ENCODE measurements at regions not wholly inside any gene's neighbourhood (a gene's known extent, or its start where the extent isn't known, plus 50 kb on each side); places are given as distances from the start of the nearest gene placed in this dataset.
"Not testable (repeated sequence)": the region's sequence is repeated elsewhere in the genome, so short reads cannot be mapped to it uniquely, and the experiment has no call there.

DNA sequence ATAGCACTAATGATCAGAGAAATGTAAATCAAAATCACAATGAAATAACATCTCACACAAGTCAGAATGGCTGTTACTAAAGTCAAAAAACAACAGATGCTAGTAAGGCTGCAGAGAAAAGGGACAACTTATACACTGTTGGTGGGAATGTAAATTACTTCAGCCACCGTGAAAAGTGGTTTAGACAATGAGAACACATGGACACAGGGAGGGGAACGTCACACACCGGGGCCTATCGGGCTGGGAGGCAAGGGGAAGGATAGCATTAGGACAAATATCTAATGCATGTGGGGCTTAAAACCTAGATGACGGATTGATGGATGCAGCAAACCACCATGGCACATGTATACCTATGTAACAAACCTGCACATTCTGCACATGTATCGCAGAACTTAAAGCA lies 602.0 kb downstream of the SATB2 start:
- ATAC-seq; H3K4me3 ChIP-seq; FAIRE-seq; H3K4me2 ChIP-seq (ENCODE audit: insufficient read depth, low read length); DNase-seq (ENCODE audit: extremely low read depth in 1 of 4, low spot score in 3 of 4); BruUV-seq (replicated peaks); H3K36me3 ChIP-seq (ENCODE audit: control insufficient read depth, insufficient read depth, low read length); H3K27me3 ChIP-seq (ENCODE audit: control insufficient read depth in 2 of 2, insufficient read depth in 2 of 2, low read length in 2 of 2); H3K9me1 ChIP-seq (ENCODE audit: control insufficient read depth, insufficient read depth, low read length); CTCF ChIA-PET (ENCODE audit: low intra/inter-chr PET ratio); intact Hi-C loops (cut with micrococcal nuclease); in situ Hi-C loops (cut with MboI); H3K79me2 ChIP-seq (ENCODE audit: control insufficient read depth, insufficient read depth, low read length); H3K4me1 ChIP-seq (replicated peaks in 1 of 2; ENCODE audit: control insufficient read depth in 2 of 2, insufficient read depth in 2 of 2, low read length in 2 of 2); H2AFZ ChIP-seq (ENCODE audit: low read depth, low read length); H3K27ac ChIP-seq (ENCODE audit: extremely low read depth, low read depth, low read length); H3K9me3 ChIP-seq (replicated peaks; ENCODE audit: control insufficient read depth, insufficient read depth, low read depth, low read length); H4K20me1 ChIP-seq (replicated peaks; ENCODE audit: control insufficient read depth, insufficient read depth, low read length); H3K9ac ChIP-seq (ENCODE audit: insufficient read depth in 1 of 2, low read depth in 2 of 2, low read length in 2 of 2); POLR2A ChIA-PET: not testable (repeated sequence)
- 1% methylated on average over 6 of the region's 6 CpGs for WGBS (ENCODE audit: insufficient coverage, low coverage, missing lambda C conversion rate)

- H3K27me3 ChIP-seq (ENCODE audit: control insufficient read depth in 2 of 2, insufficient read depth in 2 of 2, low read length in 2 of 2), result no peaks in the 10 kb centered on the region
- intact Hi-C loops (cut with micrococcal nuclease), result no loop called here
- BruUV-seq (replicated peaks), result no TSS peak
- no peak for FAIRE-seq
- H3K4me2 ChIP-seq (ENCODE audit: insufficient read depth, low read length), result no peak overlapping the region
- DNase-seq (ENCODE audit: extremely low read depth in 1 of 4, low spot score in 3 of 4), result no peak
- no peaks in the 10 kb centered on the region for H3K9me3 ChIP-seq (replicated peaks; ENCODE audit: control insufficient read depth, insufficient read depth, low read depth, low read length)
- H2AFZ ChIP-seq (ENCODE audit: low read depth, low read length), result no peak overlapping the region
- H4K20me1 ChIP-seq (replicated peaks; ENCODE audit: control insufficient read depth, insufficient read depth, low read length), result no peaks in the 10 kb centered on the region
- TF ChIP-seq, protein P1, sequence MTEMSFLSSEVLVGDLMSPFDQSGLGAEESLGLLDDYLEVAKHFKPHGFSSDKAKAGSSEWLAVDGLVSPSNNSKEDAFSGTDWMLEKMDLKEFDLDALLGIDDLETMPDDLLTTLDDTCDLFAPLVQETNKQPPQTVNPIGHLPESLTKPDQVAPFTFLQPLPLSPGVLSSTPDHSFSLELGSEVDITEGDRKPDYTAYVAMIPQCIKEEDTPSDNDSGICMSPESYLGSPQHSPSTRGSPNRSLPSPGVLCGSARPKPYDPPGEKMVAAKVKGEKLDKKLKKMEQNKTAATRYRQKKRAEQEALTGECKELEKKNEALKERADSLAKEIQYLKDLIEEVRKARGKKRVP (CRISPR knock-in tag; IDR thresholded peaks at IDR 0.05), result no peak
- TF ChIP-seq ATF3 (IDR thresholded peaks at IDR 0.05) (peak; percentile 28; the same call in 1 of the 2 replicates), ATF3 (CRISPR knock-in tag; conservative IDR thresholded peaks at IDR 0.05) (no peak), POLR2A (conservative IDR thresholded peaks at IDR 0.05) (no peak)
- H3K4me1 ChIP-seq (replicated peaks in 1 of 2; ENCODE audit: control insufficient read depth in 2 of 2, insufficient read depth in 2 of 2, low read length in 2 of 2), result no peaks in the 10 kb centered on the region
- WGBS (ENCODE audit: insufficient coverage, low coverage, missing lambda C conversion rate), result 0% methylated on average over 2 of the region's 2 CpGs
- no peaks in the 10 kb centered on the region for H3K9me1 ChIP-seq (ENCODE audit: control insufficient read depth, insufficient read depth, low read length)
- no peak overlapping the region for H3K4me3 ChIP-seq
- no peak overlapping the region for H3K27ac ChIP-seq (ENCODE audit: extremely low read depth, low read depth, low read length)
- ChIA-PET CTCF (ENCODE audit: low intra/inter-chr PET ratio) (no interaction called here), POLR2A (no interaction called here)
- in situ Hi-C loops (cut with MboI), result no loop called here
- no peaks in the 10 kb centered on the region for H3K36me3 ChIP-seq (ENCODE audit: control insufficient read depth, insufficient read depth, low read length)
- H3K9ac ChIP-seq (ENCODE audit: insufficient read depth in 1 of 2, low read depth in 2 of 2, low read length in 2 of 2), result no peak overlapping the region
- H3K79me2 ChIP-seq (ENCODE audit: control insufficient read depth, insufficient read depth, low read length), result no peaks in the 10 kb centered on the region
- no peak for ATAC-seq
These were observed 605.5 kb downstream of the SATB2 start for GRCh38 chr2:198852248-198852647.
